GM18909 (cell line): ENCODE measurements at regions not wholly inside any gene's neighbourhood (a gene's known extent, or its start where the extent isn't known, plus 50 kb on each side); places are given as distances from the start of the nearest gene placed in this dataset.
A peak's percentile ranks its signal among the peaks of the same experiment; 100 is the strongest.
"Not testable (repeated sequence)": the region's sequence is repeated elsewhere in the genome, so short reads cannot be mapped to it uniquely, and the experiment has no call there.

ENCODE experiments used
- ATAC-seq: cut with Tn5 transposase; IDR thresholded peaks from one replicate; pipeline ENCODE4 v1.9.1; 2021; ENCODE audit warnings: mild to moderate bottlenecking; ENCODE audit not compliant: unreplicated experiment, poor library complexity

DNA sequence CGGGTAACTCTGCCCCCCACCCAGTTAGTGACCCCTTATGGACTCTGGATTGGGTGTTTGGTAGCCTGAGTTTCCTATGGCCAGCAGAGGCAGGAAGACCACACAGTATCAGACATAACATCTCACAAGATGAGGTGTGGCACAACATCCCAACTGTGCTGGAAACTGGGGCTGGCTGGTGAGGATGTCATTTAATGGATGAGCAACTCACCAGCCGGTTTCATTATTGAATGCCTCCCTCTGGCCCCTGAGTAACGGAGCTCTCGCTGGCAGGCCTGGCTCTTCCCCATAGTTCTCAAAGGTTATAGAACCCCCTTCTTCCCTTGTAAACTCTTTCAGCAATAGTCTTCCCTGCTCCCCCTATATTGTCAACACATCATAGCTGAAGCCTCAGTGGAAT is 195.0 kb downstream of the BCL11A start:
- no peak for ATAC-seq

GRCh38 chr2:60357996-60358395 is 195.5 kb downstream of the BCL11A start:
- no peak for ATAC-seq

- ATAC-seq: peak; percentile 9
Observed at GRCh38 chr2:60356346-60356745, 197.1 kb downstream of the BCL11A start.

DNA sequence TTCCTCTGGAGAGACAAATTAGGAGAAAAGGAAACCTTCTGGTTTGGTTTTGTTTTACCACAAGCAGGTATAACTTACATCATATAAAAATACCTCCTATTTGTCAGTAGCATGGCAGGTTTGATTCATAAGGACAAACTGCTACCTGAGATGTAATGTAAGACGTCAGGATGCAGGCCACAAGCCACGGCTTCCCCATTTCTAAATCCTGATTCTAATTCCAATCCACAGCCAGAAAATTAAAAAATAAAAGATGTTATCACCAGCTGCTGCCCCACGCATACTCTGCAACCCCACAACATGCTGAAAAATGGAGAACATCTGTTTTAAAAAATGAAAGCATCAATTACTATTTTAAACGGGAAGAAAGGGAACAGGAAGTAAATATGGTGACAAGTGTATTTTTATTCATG is 197.6 kb downstream of the BCL11A start:
- peak; percentile 16 for ATAC-seq

GRCh38 chr2:60354713-60355112 is 198.7 kb downstream of the BCL11A start:
- ATAC-seq: no peak

DNA sequence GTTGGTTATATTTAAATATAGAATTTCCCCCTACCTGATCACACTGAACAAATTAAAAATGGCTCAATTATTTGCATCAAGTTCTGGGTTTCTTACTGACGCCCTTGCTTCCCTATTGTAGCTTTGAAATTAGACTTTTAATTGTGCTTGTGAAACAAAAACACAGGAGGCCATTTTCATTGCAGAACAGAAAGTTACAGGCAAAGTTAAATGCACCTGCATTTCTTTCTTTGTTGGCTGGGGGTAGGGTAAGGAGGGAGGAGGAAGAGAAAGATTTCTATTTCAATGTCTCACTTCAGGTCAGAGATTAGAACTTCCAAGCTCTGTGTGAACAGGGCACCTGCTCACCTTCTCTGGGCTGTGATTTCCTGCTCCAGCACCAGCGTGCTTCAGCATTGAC is 199.6 kb downstream of the BCL11A start:
- peak; percentile 48 for ATAC-seq

GRCh38 chr2:60353406-60353800 is 200.1 kb downstream of the BCL11A start:
- peak; percentile 17 for ATAC-seq

GRCh38 chr2:60352491-60353405 is 200.7 kb downstream of the BCL11A start:
- peak; percentile 18 for ATAC-seq

GRCh38 chr2:60351802-60352201 is 201.7 kb downstream of the BCL11A start:
- ATAC-seq: peak; percentile 27

DNA sequence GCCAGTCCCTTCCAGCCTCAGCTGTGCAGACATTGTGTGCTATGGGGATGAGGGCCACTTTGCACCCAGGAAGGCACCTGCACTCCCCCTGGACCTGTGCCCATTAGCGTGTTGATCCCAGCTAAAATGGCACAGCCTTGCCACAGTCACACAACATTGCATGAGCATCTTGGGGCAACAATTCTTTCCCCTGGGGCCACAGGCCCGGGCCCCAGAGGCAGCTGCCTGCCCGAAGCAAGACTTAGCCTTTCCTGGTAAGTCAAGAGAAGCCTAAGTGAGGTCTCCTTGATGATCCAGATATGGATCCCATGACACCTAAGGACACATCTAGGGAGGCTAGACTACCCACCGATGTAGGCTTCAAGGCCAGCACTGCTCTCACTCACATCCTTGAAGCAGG is 202.1 kb downstream of the BCL11A start:
- ATAC-seq: no peak

- ATAC-seq: no peak
Observed at GRCh38 chr2:60350791-60351190, 202.7 kb downstream of the BCL11A start.

DNA sequence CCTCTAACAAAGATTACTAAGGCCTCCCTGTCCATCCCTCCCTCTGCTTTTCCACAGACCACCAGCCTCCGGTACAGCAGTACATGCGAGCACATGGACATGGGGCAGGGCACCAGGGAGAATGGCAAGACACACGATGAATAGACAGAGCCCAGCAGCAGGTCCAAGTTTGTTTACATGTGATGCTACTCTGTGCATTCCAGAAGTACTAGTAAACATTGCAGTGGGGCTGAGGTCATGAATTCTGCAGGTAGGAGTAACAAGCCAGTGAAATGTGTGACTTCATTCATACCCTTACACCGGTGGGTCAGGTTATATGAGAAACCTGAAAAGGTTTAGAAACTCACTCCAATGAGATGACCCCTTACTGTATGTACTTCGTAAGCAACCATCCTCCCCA is 205.7 kb downstream of the BCL11A start:
- no peak for ATAC-seq

- ATAC-seq: not testable (repeated sequence)
Observed at GRCh38 chr2:60342491-60342890, 211.0 kb downstream of the BCL11A start.

- no peak for ATAC-seq
Observed at GRCh38 chr2:60341151-60341550, 212.3 kb downstream of the BCL11A start.

DNA sequence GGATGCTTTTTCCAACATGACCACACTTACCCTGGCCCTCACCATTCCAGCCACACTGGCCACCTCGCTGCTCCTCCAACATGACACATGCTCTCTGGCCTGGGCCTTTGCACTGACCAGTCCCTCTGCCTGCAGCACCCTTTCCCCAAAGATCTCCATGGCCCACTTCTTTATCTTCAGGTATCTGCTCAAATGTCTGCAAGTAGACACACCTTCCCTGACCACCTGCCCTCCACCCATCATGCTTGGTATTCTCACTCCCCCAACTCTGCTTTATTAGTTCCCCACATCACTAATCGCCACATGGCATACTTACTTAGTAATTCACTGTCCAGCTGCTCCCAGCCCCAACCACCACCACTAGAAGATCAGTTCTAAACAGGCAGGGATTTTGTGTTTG is 214.2 kb downstream of the BCL11A start:
- no peak for ATAC-seq

DNA sequence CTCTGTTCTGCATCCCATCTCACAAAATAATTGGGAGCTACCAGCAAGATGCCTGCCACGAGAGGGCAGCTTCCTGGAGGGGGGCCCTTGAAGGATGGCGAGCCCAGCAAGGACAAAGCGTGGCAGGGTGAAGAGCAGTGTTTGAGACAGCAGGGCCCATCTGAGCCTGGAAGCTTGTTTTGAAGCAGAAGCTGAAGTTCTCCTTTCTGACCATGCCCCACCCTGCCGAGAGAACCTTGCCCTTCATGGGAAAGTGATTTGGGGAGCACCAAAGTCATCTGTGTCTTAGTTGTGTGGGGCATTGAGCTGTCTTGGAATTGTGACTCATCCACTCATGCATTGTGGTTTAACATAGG is 216.3 kb downstream of the BCL11A start:
- ATAC-seq: peak; percentile 50

- peak; percentile 51 for ATAC-seq
Observed at GRCh38 chr2:60336442-60337141, 216.9 kb downstream of the BCL11A start.

DNA sequence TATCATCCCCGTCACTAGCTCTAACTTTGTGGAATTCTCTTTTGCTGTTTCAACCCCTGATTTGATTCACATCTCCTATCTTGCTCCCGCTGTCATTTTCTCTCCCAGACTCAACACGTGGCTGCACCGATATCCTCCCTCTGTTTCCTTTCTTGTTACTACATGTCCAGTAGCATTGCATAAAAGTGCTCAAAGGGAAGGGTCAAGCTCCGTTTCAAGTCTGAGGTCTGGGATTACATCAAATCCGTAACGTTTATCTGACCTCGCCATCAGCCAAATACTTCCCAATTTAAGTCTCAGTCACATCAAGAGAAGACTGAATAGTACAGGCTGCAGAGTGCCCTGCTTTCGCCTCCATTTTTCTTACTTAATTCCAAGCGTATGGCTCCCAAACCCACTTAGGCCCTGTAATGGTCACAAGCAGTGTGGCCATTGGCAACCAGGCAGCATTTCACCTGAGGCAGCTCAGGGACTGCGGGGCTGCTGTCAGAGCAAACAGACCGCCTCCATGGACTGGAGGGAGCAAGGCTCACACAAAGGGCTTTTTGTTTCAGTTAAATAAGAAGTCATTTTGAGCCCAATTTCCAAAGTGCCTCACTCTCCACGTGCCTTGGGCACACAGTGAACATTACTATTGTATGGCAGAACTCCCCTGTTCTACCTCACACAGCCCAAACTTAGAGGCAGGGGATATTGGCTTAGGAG is 217.8 kb downstream of the BCL11A start:
- no peak for ATAC-seq

GRCh38 chr2:60334610-60335009 is 218.8 kb downstream of the BCL11A start:
- ATAC-seq: no peak

DNA sequence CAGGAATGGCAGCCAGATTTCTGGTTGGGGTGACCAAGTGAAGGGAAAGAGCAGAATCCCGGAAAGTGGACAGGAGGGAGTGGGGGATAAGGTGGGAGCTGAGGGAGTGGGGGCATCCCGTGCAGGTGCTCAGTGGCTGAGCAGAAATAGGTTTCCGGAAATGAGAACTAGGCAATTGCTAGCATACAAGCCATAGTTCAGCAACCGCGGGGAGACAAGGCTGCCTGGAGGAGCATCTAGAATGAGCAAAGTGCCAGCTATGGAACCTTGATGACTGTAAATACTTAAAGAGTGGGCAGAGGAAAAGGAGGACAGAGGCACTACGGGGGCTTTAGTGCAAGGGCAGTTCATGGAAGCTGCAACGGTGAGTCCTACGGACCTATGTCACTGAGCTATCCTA is 220.2 kb downstream of the BCL11A start:
- ATAC-seq: no peak
